GM23248 (cell line): ENCODE measurements at regions not wholly inside any gene's neighbourhood (a gene's known extent, or its start where the extent isn't known, plus 50 kb on each side); places are given as distances from the start of the nearest gene placed in this dataset.

Experiments
- DNase-seq: peaks from one replicate; pipeline ENCODE4 v3.0.0-alpha.2; 2015
- H2AFZ ChIP-seq: fragments of 200-600 bp; sonication (generic); 2 replicates; pipeline ENCODE4 v1.6.1; 2016; ENCODE audit warnings: antibody characterized with exemption
- H3F3A ChIP-seq: fragments of 200-600 bp; sonication (generic); 2 replicates; pipeline ENCODE4 v1.6.1; 2016; ENCODE audit warnings: mild to moderate bottlenecking, antibody characterized with exemption, mixed run types; ENCODE audit not compliant: insufficient read depth
- H3K27ac ChIP-seq: fragments of 200-600 bp; sonication (generic); 2 replicates; pipeline ENCODE4 v1.5.1; 2016; ENCODE audit warnings: mild to moderate bottlenecking
- H3K27me3 ChIP-seq: fragments of 200-600 bp; sonication (generic); replicated peaks from 2 replicates; pipeline ENCODE4 v1.6.1; 2016; ENCODE audit warnings: mild to moderate bottlenecking; ENCODE audit not compliant: insufficient read depth
- H3K36me3 ChIP-seq: fragments of 200-600 bp; sonication (generic); 2 replicates; pipeline ENCODE4 v1.6.1; 2016; ENCODE audit warnings: low read depth, mild to moderate bottlenecking
- H3K4me1 ChIP-seq: fragments of 200-600 bp; sonication (generic); 2 replicates; pipeline ENCODE4 v1.6.1; 2016; ENCODE audit warnings: mild to moderate bottlenecking; ENCODE audit not compliant: insufficient read depth
- H3K4me2 ChIP-seq: fragments of 200-600 bp; sonication (generic); one replicate; pipeline ENCODE4 v1.6.1; 2016; ENCODE audit warnings: mild to moderate bottlenecking; ENCODE audit not compliant: unreplicated experiment
- H3K4me3 ChIP-seq: fragments of 200-600 bp; sonication (generic); 2 replicates; pipeline ENCODE4 v1.5.1; 2016; ENCODE audit warnings: mild to moderate bottlenecking
- H3K79me2 ChIP-seq: fragments of 200-600 bp; sonication (generic); 2 replicates; pipeline ENCODE4 v1.6.1; 2016; ENCODE audit warnings: mild to moderate bottlenecking; ENCODE audit not compliant: insufficient read depth
- H3K9ac ChIP-seq: fragments of 200-600 bp; sonication (generic); 2 replicates; pipeline ENCODE4 v1.6.1; 2016; ENCODE audit warnings: mild to moderate bottlenecking
- H3K9me2 ChIP-seq: fragments of 200-600 bp; sonication (generic); 2 replicates; pipeline ENCODE4 v1.6.1; 2016; ENCODE audit warnings: mixed run types, mild to moderate bottlenecking, moderate library complexity; ENCODE audit not compliant: insufficient read depth
- H3K9me3 ChIP-seq: fragments of 200-600 bp; sonication (generic); one replicate; pipeline ENCODE4 v1.6.1; 2017; ENCODE audit warnings: low read depth
- H4K20me1 ChIP-seq: fragments of 200-600 bp; sonication (generic); 2 replicates; pipeline ENCODE4 v1.6.0; 2016; ENCODE audit not compliant: insufficient read depth
- EZH2 ChIP-seq: fragments of 200-600 bp; sonication (generic); IDR thresholded peaks from 2 replicates; pipeline ENCODE4 v1.6.1; 2018; ENCODE audit warnings: antibody characterized with exemption, mild to moderate bottlenecking; ENCODE audit not compliant: insufficient read depth, poor library complexity, severe bottlenecking
- EZH2phosphoT487 ChIP-seq: fragments of 200-600 bp; sonication (generic); IDR thresholded peaks from 2 replicates; pipeline ENCODE4 v1.6.1; 2018; ENCODE audit warnings: antibody characterized with exemption, moderate library complexity, mild to moderate bottlenecking, low read depth; ENCODE audit not compliant: insufficient read depth
- WGBS, 2 experiments: methylation state at CpG; one replicate each; pipeline ENCODE4 v1.1.6; 2015 to 2017; ENCODE audit warnings: low lambda C conversion rate in 2 of 2, low coverage in 1 of 2; ENCODE audit errors: missing lambda C conversion rate in 2 of 2; 5-methylcytosine and 5-hydroxymethylcytosine counted together
- in situ Hi-C: fragments of 300-500 bp; cut with MboI; formaldehyde crosslinking; loops from 2 replicates; pipeline ENCODE4 v1.15.0; 2020

- Histone ChIP-seq H3K9me2 (no peaks in the 10 kb centered on the region), H4K20me1 (no peaks in the 10 kb centered on the region), H3K79me2 (no peaks in the 10 kb centered on the region), H2AFZ (no peak overlapping the region), H3F3A (no peaks in the 10 kb centered on the region), H3K27me3 (peaks cover 7% of the 10 kb centered on the region; the same call in 1 of the 2 replicates), H3K4me2 (no peak overlapping the region), H3K9ac (no peak overlapping the region), H3K27ac (no peak overlapping the region), H3K36me3 (no peaks in the 10 kb centered on the region), H3K9me3 (no peaks in the 10 kb centered on the region), H3K4me3 (no peak overlapping the region), H3K4me1 (no peaks in the 10 kb centered on the region)
- DNase-seq = peak; percentile 54
- WGBS, 2 experiments = 8 to 13% methylated on average over 7 of the region's 7 CpGs
- TF ChIP-seq EZH2phosphoT487 (no peak), EZH2 (no peak)
- in situ Hi-C loops = no loop called here
These were observed 186.4 kb downstream of the KIF20B start for GRCh38 chr10:89887830-89888229.

GRCh38 chr10:89888321-89889070 lies 187.1 kb downstream of the KIF20B start:
- DNase-seq = no peak
- WGBS, 2 experiments = 45 to 47% methylated on average over 1 of the region's 1 CpG
- no peaks in the 10 kb centered on the region for H3K36me3 ChIP-seq
- H3K9ac ChIP-seq = no peak overlapping the region
- H3K9me2 ChIP-seq = no peaks in the 10 kb centered on the region
- no peaks in the 10 kb centered on the region for H3K79me2 ChIP-seq
- H3K4me1 ChIP-seq = no peaks in the 10 kb centered on the region
- H3K9me3 ChIP-seq = no peaks in the 10 kb centered on the region
- H3K4me3 ChIP-seq = no peak overlapping the region
- no peaks in the 10 kb centered on the region for H4K20me1 ChIP-seq
- no peak overlapping the region for H3K4me2 ChIP-seq
- no peak for TF ChIP-seq EZH2phosphoT487
- TF ChIP-seq EZH2 = no peak
- peaks cover 7% of the 10 kb centered on the region; the same call in 1 of the 2 replicates for H3K27me3 ChIP-seq
- H3F3A ChIP-seq = no peaks in the 10 kb centered on the region
- no peak overlapping the region for H2AFZ ChIP-seq
- in situ Hi-C loops = no loop called here
- H3K27ac ChIP-seq = no peak overlapping the region

- Histone ChIP-seq H3K79me2 (no peaks in the 10 kb centered on the region), H3K4me2 (no peak overlapping the region), H2AFZ (no peak overlapping the region), H3K27ac (no peak overlapping the region), H3K9me2 (no peaks in the 10 kb centered on the region), H3F3A (no peaks in the 10 kb centered on the region), H3K4me1 (no peaks in the 10 kb centered on the region), H3K4me3 (no peak overlapping the region), H3K36me3 (no peaks in the 10 kb centered on the region), H3K27me3 (0 out of 2 replicates have a peak, but pooled peaks cover 7% of the 10 kb centered on the region), H3K9ac (no peak overlapping the region), H4K20me1 (no peaks in the 10 kb centered on the region), H3K9me3 (no peaks in the 10 kb centered on the region)
- TF ChIP-seq EZH2 (no peak), EZH2phosphoT487 (no peak)
- 32 to 42% methylated on average over 2 of the region's 2 CpGs for WGBS, 2 experiments
- DNase-seq = no peak
- in situ Hi-C loops = no loop called here
These were observed 188.2 kb downstream of the KIF20B start for GRCh38 chr10:89889606-89890005.

- no peaks in the 10 kb centered on the region for H3K4me1 ChIP-seq
- H3K36me3 ChIP-seq = no peaks in the 10 kb centered on the region
- H3K9me2 ChIP-seq = no peaks in the 10 kb centered on the region
- in situ Hi-C loops = no loop called here
- no peaks in the 10 kb centered on the region for H4K20me1 ChIP-seq
- H3K27me3 ChIP-seq = 0 out of 2 replicates have a peak, but pooled peaks cover under 1% of the 10 kb centered on the region
- no peak for DNase-seq
- no peak overlapping the region for H2AFZ ChIP-seq
- no peaks in the 10 kb centered on the region for H3K79me2 ChIP-seq
- H3K9ac ChIP-seq = no peak overlapping the region
- H3K27ac ChIP-seq = no peak overlapping the region
- no peak for TF ChIP-seq EZH2
- no peak for TF ChIP-seq EZH2phosphoT487
- no peaks in the 10 kb centered on the region for H3K9me3 ChIP-seq
- 16 to 22% methylated on average over 2 of the region's 2 CpGs for WGBS, 2 experiments
- H3F3A ChIP-seq = no peaks in the 10 kb centered on the region
- no peak overlapping the region for H3K4me2 ChIP-seq
- H3K4me3 ChIP-seq = no peak overlapping the region
These were observed 189.7 kb downstream of the KIF20B start for GRCh38 chr10:89891006-89891535.
